ENCODE measurements at regions not wholly inside any gene's neighbourhood (a gene's known extent, or its start where the extent isn't known, plus 50 kb on each side); places are given as distances from the start of the nearest gene placed in this dataset.

DNA sequence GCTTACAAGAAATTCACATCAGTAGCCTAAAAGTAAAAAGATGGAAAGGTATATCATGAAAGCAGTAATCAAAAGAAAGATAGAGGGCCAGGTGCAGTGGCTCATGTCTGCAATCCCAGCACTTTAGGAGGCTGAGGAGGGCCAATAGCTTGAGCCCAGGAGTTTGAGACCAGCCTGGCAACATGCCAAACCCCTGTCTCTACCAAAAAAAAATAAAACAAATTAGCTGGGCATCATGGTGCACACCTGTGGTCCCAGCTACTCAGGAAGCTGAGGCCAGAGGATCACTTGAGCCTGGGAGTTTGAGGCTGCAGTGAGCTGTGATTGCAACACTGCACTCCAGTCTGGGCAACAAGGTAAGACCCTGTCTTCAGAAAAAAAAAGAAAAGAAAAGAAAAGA lies 55.5 kb downstream of the GSPT2 start:
- Histone ChIP-seq H3K36me3 (ENCODE audit: low read depth, low read length) (no peaks in the 10 kb centered on the region), H3K9me3 (ENCODE audit: low read length) (no peaks in the 10 kb centered on the region), H3F3A (ENCODE audit: low read length, unreplicated experiment) (no peaks in the 10 kb centered on the region), H3K4me1 (ENCODE audit: insufficient read depth, low read length) (0 out of 2 replicates have a peak, but pooled peaks cover under 1% of the 10 kb centered on the region), H4K20me1 (ENCODE audit: low read length) (no peaks in the 10 kb centered on the region), H3K4me3 (ENCODE audit: low read length) (no peak overlapping the region), H2AFZ (ENCODE audit: low read length) (no peak overlapping the region), H3K27ac (ENCODE audit: low read length) (no peak overlapping the region), H3K27me3 (ENCODE audit: low read length) (peaks cover 10% of the 10 kb centered on the region), H3K9ac (ENCODE audit: low read length) (no peak overlapping the region), H3K4me2 (ENCODE audit: low read length) (no peak overlapping the region), H3K79me2 (ENCODE audit: low read length) (peaks cover 6% of the 10 kb centered on the region), H3K9me2 (replicated peaks; ENCODE audit: low read length) (no peaks in the 10 kb centered on the region)
- no TSS peak for BruUV-seq (replicated peaks)
- ChIA-PET CTCF (interaction anchor here (0.6 kb wide), 1 partner anchor 62 kb away, joined by 3 read pairs; no protein-coding TSS in a partner anchor), POLR2A (ENCODE audit: unreplicated experiment) (no interaction called here)
- TF ChIP-seq EZH2 (IDR thresholded peaks at IDR 0.05; ENCODE audit: low read length, unreplicated experiment) = no peak
- TF ChIP-seq, protein P1, sequence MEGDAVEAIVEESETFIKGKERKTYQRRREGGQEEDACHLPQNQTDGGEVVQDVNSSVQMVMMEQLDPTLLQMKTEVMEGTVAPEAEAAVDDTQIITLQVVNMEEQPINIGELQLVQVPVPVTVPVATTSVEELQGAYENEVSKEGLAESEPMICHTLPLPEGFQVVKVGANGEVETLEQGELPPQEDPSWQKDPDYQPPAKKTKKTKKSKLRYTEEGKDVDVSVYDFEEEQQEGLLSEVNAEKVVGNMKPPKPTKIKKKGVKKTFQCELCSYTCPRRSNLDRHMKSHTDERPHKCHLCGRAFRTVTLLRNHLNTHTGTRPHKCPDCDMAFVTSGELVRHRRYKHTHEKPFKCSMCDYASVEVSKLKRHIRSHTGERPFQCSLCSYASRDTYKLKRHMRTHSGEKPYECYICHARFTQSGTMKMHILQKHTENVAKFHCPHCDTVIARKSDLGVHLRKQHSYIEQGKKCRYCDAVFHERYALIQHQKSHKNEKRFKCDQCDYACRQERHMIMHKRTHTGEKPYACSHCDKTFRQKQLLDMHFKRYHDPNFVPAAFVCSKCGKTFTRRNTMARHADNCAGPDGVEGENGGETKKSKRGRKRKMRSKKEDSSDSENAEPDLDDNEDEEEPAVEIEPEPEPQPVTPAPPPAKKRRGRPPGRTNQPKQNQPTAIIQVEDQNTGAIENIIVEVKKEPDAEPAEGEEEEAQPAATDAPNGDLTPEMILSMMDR (conservative IDR thresholded peaks at IDR 0.05; ENCODE audit: low read depth, low read length) = no peak
- DNase-seq (no peak), ATAC-seq (no peak)
- intact Hi-C loops (cut with micrococcal nuclease) = no loop called here

- TSS peak; percentile 78 for BruUV-seq (replicated peaks)
- peak overlapping the region; percentile 94 for H3K4me3 ChIP-seq (ENCODE audit: low read length)
- H3K9ac ChIP-seq (ENCODE audit: low read length) = peak overlapping the region; percentile 84
- CTCF ChIA-PET = interaction anchor here (0.7 to 0.9 kb wide), 2 partner anchors 58 to 161 kb away, joined by 3 to 6 read pairs; no protein-coding TSS in a partner anchor
- peak overlapping the region; percentile 94 for H3K4me2 ChIP-seq (ENCODE audit: low read length)
- H3K9me2 ChIP-seq (replicated peaks; ENCODE audit: low read length) = no peaks in the 10 kb centered on the region
- peaks cover 7% of the 10 kb centered on the region; the same call in 1 of the 2 replicates for H3K4me1 ChIP-seq (ENCODE audit: insufficient read depth, low read length)
- DNase-seq (peak; percentile 62), ATAC-seq (peak; percentile 97)
- TF ChIP-seq, protein P1 (conservative IDR thresholded peaks at IDR 0.05; ENCODE audit: low read depth, low read length) = peak; percentile 37; the same call in 1 of the 2 replicates
- no peak for TF ChIP-seq EZH2phosphoT487 (IDR thresholded peaks at IDR 0.05; ENCODE audit: borderline replicate concordance, low read length)
- no peaks in the 10 kb centered on the region for H3K9me3 ChIP-seq (ENCODE audit: low read length)
- intact Hi-C loops (cut with micrococcal nuclease) = loop anchor here (5.0 kb wide), 1 partner anchor 46 kb away; no protein-coding TSS in a partner anchor
- peaks cover 5% of the 10 kb centered on the region; the same call in 1 of the 2 replicates for H3K36me3 ChIP-seq (ENCODE audit: low read depth, low read length)
- POLR2A ChIA-PET (ENCODE audit: unreplicated experiment) = interaction anchor here (0.6 kb wide), 1 partner anchor 13 kb away, joined by 3 read pairs; no protein-coding TSS in a partner anchor
- H2AFZ ChIP-seq (ENCODE audit: low read length) = peak overlapping the region; percentile 98
- no peaks in the 10 kb centered on the region for H3F3A ChIP-seq (ENCODE audit: low read length, unreplicated experiment)
- no peaks in the 10 kb centered on the region for H3K27me3 ChIP-seq (ENCODE audit: low read length)
- H4K20me1 ChIP-seq (ENCODE audit: low read length) = no peaks in the 10 kb centered on the region
- peaks cover 40% of the 10 kb centered on the region for H3K79me2 ChIP-seq (ENCODE audit: low read length)
- H3K27ac ChIP-seq (ENCODE audit: low read length) = peak overlapping the region; percentile 38; the same call in 1 of the 2 replicates
These were observed 59.9 kb downstream of the GSPT2 start for GRCh38 chrX:51802917-51803688.

DNA sequence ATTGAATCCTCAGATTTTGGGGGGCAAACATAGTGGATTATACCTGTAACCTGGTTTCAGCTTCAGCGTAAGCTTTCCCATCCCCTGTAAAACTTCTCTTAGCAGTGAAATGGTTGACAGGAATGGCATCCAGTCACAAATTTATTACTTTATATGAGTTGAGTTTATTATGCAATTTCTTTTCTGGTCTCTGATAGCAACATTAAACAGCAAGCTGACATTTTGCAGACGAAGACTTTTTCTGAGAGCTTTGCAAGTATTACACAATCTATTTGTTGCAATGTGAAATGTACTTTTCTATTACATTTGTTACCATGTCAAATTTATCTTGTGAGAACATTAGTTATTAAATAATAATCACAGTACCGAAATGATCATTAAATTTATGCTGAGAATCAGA lies 60.6 kb downstream of the GSPT2 start:
- ATAC-seq (no peak), DNase-seq (no peak)
- POLR2A ChIA-PET (ENCODE audit: unreplicated experiment) = no interaction called here
- H3K27ac ChIP-seq (ENCODE audit: low read length) = no peak overlapping the region
- TF ChIP-seq EZH2phosphoT487 (IDR thresholded peaks at IDR 0.05; ENCODE audit: borderline replicate concordance, low read length) (no peak), EZH2 (IDR thresholded peaks at IDR 0.05; ENCODE audit: low read length, unreplicated experiment) (no peak)
- TF ChIP-seq, protein P1 (conservative IDR thresholded peaks at IDR 0.05; ENCODE audit: low read depth, low read length) = no peak
- no peak overlapping the region for H2AFZ ChIP-seq (ENCODE audit: low read length)
- no peaks in the 10 kb centered on the region for H3K9me2 ChIP-seq (replicated peaks; ENCODE audit: low read length)
- no peaks in the 10 kb centered on the region for H3F3A ChIP-seq (ENCODE audit: low read length, unreplicated experiment)
- H3K9me3 ChIP-seq (ENCODE audit: low read length) = no peaks in the 10 kb centered on the region
- CTCF ChIA-PET = no interaction called here
- H3K27me3 ChIP-seq (ENCODE audit: low read length) = no peaks in the 10 kb centered on the region
- peaks cover 47% of the 10 kb centered on the region for H3K79me2 ChIP-seq (ENCODE audit: low read length)
- BruUV-seq (replicated peaks) = no TSS peak
- no peaks in the 10 kb centered on the region for H4K20me1 ChIP-seq (ENCODE audit: low read length)
- intact Hi-C loops (cut with micrococcal nuclease) = loop anchor here (5.0 kb wide), 1 partner anchor 47 kb away; no protein-coding TSS in a partner anchor
- peak overlapping the region; percentile 84; the same call in 1 of the 2 replicates for H3K9ac ChIP-seq (ENCODE audit: low read length)
- peak overlapping the region; percentile 94 for H3K4me2 ChIP-seq (ENCODE audit: low read length)
- peaks cover 7% of the 10 kb centered on the region; the same call in 1 of the 2 replicates for H3K4me1 ChIP-seq (ENCODE audit: insufficient read depth, low read length)
- peaks cover 5% of the 10 kb centered on the region; the same call in 1 of the 2 replicates for H3K36me3 ChIP-seq (ENCODE audit: low read depth, low read length)
- peak overlapping the region; percentile 94 for H3K4me3 ChIP-seq (ENCODE audit: low read length)

Measured in PC-3 (cell line).